Caco-2 (cell line): ENCODE measurements at regions not wholly inside any gene's neighbourhood (a gene's known extent, or its start where the extent isn't known, plus 50 kb on each side); places are given as distances from the start of the nearest gene placed in this dataset.

Source experiments
- BruUV-seq: library from RNA; stranded (reverse); fragments of 400-500 nt; replicated peaks from 2 replicates; lab custom pipeline; 2021; lab: Mats Ljungman, UMichigan
- CTCF ChIA-PET: fragments of 300-600 bp; sonication (Branson Sonifier 250); formaldehyde crosslinking; loops from one replicate; lab custom pipeline; 2022; ENCODE audit warnings: antibody characterized with exemption; lab: Charles Lee
- POLR2A ChIA-PET: fragments of 300-600 bp; sonication (Branson Sonifier 250); formaldehyde crosslinking; loops from one replicate; lab custom pipeline; 2022; ENCODE audit warnings: antibody characterized with exemption; lab: Charles Lee
- DNase-seq, 2 experiments: peaks; one replicate each; pipeline versions ENCODE4 v3.0.0 to v3.0.0-alpha.2; 2020 to 2022
- H3K27me3 ChIP-seq: replicated peaks from 2 replicates; pipeline ENCODE4 v1.6.0; 2011; ENCODE audit warnings: low read length; ENCODE audit not compliant: control insufficient read depth, insufficient read depth
- H3K36me3 ChIP-seq: 2 replicates; pipeline ENCODE4 v1.5.1; 2011; ENCODE audit warnings: low read length; ENCODE audit not compliant: control insufficient read depth, insufficient read depth
- H3K4me1 ChIP-seq: fragments of 250-450 bp; sonication (Bioruptor Pico); 2 replicates; pipeline ENCODE4 v1.5.1; 2020; ENCODE audit warnings: mild to moderate bottlenecking
- H3K4me3 ChIP-seq: 2 replicates; pipeline ENCODE4 v1.5.1; 2011; ENCODE audit warnings: low read depth, mild to moderate bottlenecking, control low read depth, low read length
- H3K9me3 ChIP-seq: fragments of 250-450 bp; sonication (Bioruptor Pico); 2 replicates; pipeline ENCODE4 v1.5.1; 2020; ENCODE audit warnings: mild to moderate bottlenecking, moderate library complexity
- H3K27ac Mint-ChIP-seq: one replicate; pipeline ENCODE4 v1.8.0; 2022; ENCODE audit warnings: mixed read lengths; ENCODE audit not compliant: unreplicated experiment
- H3K27me3 Mint-ChIP-seq: one replicate; pipeline ENCODE4 v1.8.0; 2022; ENCODE audit warnings: mixed read lengths; ENCODE audit not compliant: insufficient read depth, unreplicated experiment
- H3K36me3 Mint-ChIP-seq: one replicate; pipeline ENCODE4 v1.8.0; 2022; ENCODE audit warnings: mild to moderate bottlenecking, mixed read lengths; ENCODE audit not compliant: insufficient read depth, unreplicated experiment
- H3K4me1 Mint-ChIP-seq: one replicate; pipeline ENCODE4 v1.8.0; 2022; ENCODE audit warnings: low read depth, mixed read lengths; ENCODE audit not compliant: unreplicated experiment
- H3K4me3 Mint-ChIP-seq: one replicate; pipeline ENCODE4 v1.8.0; 2022; ENCODE audit warnings: mild to moderate bottlenecking, moderate library complexity, mixed read lengths; ENCODE audit not compliant: unreplicated experiment
- H3K9me3 Mint-ChIP-seq: one replicate; pipeline ENCODE4 v1.8.0; 2022; ENCODE audit warnings: mixed read lengths; ENCODE audit not compliant: unreplicated experiment
- intact Hi-C: fragments of 100-400 bp; cut with micrococcal nuclease; formaldehyde crosslinking; loops from one replicate; pipeline ENCODE4 v1.10.0; 2022; ENCODE audit not compliant: unreplicated experiment
- TF ChIP-seq, protein P1 (sequence below), 2 experiments: fragments of 200-600 bp in 1 of 2; IDR thresholded peaks; 1 replicate in 1 of 2; 2 replicates in 1 of 2; pipeline versions ENCODE4 v1.5.1 to v1.8.0; 2011 to 2022; ENCODE audit warnings: antibody characterized with exemption in 1 of 2, control low read depth in 1 of 2, inconsistent platforms in 1 of 2, low read depth in 1 of 2, low read length in 1 of 2, mild to moderate bottlenecking in 1 of 2, moderate library complexity in 1 of 2; ENCODE audit not compliant: insufficient read depth in 1 of 2, severe bottlenecking in 1 of 2, unreplicated experiment in 1 of 2

DNA sequence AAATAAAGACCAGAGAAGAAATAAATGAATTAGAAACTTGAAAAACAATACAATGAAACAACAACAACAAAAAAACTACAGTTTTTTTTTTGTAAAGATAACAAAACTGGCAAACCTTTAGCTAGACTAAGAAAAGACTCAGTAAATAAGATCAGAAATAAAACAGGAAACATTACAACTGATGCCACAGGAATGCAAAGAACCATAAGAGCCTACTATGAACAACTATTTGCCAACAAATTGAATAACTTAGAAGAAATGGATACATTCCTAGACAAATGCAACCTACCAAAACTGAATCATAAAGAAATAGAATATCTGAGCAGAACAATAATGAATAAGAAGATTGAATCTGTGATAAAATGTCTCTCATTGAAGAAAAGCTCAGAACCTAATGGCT, 742.0 kb downstream of the ADGRL2 start:
- no TSS peak for BruUV-seq
- no peak for DNase-seq
- H3K36me3 Mint-ChIP-seq: no peaks in the 10 kb centered on the region
- CTCF ChIA-PET: no interaction called here
- TF ChIP-seq, protein P1, sequence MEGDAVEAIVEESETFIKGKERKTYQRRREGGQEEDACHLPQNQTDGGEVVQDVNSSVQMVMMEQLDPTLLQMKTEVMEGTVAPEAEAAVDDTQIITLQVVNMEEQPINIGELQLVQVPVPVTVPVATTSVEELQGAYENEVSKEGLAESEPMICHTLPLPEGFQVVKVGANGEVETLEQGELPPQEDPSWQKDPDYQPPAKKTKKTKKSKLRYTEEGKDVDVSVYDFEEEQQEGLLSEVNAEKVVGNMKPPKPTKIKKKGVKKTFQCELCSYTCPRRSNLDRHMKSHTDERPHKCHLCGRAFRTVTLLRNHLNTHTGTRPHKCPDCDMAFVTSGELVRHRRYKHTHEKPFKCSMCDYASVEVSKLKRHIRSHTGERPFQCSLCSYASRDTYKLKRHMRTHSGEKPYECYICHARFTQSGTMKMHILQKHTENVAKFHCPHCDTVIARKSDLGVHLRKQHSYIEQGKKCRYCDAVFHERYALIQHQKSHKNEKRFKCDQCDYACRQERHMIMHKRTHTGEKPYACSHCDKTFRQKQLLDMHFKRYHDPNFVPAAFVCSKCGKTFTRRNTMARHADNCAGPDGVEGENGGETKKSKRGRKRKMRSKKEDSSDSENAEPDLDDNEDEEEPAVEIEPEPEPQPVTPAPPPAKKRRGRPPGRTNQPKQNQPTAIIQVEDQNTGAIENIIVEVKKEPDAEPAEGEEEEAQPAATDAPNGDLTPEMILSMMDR (IDR thresholded peaks at IDR 0.05; ENCODE audit: insufficient read depth in 1 of 2, low read depth in 1 of 2, low read length in 1 of 2, severe bottlenecking in 1 of 2, unreplicated experiment in 1 of 2): no peak
- H3K4me3 Mint-ChIP-seq: no peak overlapping the region
- H3K4me1 Mint-ChIP-seq: no peaks in the 10 kb centered on the region
- H3K9me3 Mint-ChIP-seq: no peaks in the 10 kb centered on the region
- H3K27me3 Mint-ChIP-seq: peaks cover 2% of the 10 kb centered on the region
- H3K27ac Mint-ChIP-seq: no peak overlapping the region
- intact Hi-C loops: no loop called here
- no peaks in the 10 kb centered on the region for H3K9me3 ChIP-seq
- no peaks in the 10 kb centered on the region for H3K36me3 ChIP-seq
- H3K4me1 ChIP-seq: no peaks in the 10 kb centered on the region
- POLR2A ChIA-PET: no interaction called here
- no peak overlapping the region for H3K4me3 ChIP-seq
- no peaks in the 10 kb centered on the region for H3K27me3 ChIP-seq

DNA sequence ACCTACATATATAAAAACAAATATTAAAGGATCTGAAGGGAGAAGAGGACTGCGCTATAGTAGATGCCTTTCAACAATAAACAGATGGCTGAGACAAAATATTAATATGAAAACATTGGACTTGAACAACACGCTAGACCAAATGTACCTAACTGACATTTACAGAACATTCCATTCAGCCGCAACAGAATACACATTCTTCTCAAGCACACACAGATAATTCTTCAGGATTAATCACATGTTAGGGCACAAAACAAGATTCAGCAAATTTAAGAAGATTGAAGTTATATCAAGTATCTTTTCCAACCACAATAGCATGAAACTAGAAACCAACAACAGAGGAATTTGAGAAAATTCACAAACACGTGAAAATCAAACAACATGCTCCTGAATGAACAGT, 741.4 kb downstream of the ADGRL2 start:
- H3K4me1 ChIP-seq: no peaks in the 10 kb centered on the region
- Mint-ChIP-seq H3K4me1 (no peaks in the 10 kb centered on the region), H3K36me3 (no peaks in the 10 kb centered on the region), H3K4me3 (no peak overlapping the region), H3K27ac (no peak overlapping the region), H3K9me3 (no peaks in the 10 kb centered on the region), H3K27me3 (peaks cover 2% of the 10 kb centered on the region)
- intact Hi-C loops: no loop called here
- ChIA-PET CTCF (no interaction called here), POLR2A (no interaction called here)
- H3K27me3 ChIP-seq: no peaks in the 10 kb centered on the region
- no peaks in the 10 kb centered on the region for H3K36me3 ChIP-seq
- no peak overlapping the region for H3K4me3 ChIP-seq
- no peak for DNase-seq
- no peaks in the 10 kb centered on the region for H3K9me3 ChIP-seq
- TF ChIP-seq, protein P1 (IDR thresholded peaks at IDR 0.05; ENCODE audit: insufficient read depth in 1 of 2, low read depth in 1 of 2, low read length in 1 of 2, severe bottlenecking in 1 of 2, unreplicated experiment in 1 of 2): no peak
- no TSS peak for BruUV-seq

DNA sequence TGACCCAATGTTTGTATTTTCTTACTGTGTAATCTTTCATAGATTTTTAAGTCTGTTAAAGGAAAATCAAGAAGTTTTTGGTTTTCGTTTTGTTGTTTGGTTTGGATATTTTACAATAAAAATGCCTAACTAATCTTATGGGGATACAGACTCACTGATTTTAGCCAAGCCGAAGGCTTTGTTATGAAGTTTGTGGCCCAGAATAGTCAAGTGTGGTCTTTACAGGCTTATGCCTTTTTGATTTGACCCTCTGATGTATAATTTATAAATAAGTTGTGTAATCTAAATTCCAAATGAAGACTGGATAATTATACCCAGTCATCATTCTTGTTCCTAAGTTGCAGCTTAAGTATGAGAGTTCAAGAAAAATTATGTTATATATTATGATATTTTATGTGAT, 739.3 kb downstream of the ADGRL2 start:
- H3K27ac Mint-ChIP-seq: no peak overlapping the region
- POLR2A ChIA-PET: no interaction called here

More for the DNA sequence above, 739.3 kb downstream of the ADGRL2 start:
- TF ChIP-seq, protein P1 (IDR thresholded peaks at IDR 0.05; ENCODE audit: insufficient read depth in 1 of 2, low read depth in 1 of 2, low read length in 1 of 2, severe bottlenecking in 1 of 2, unreplicated experiment in 1 of 2): no peak
- no peak overlapping the region for H3K4me3 Mint-ChIP-seq
- Histone ChIP-seq H3K27me3 (no peaks in the 10 kb centered on the region), H3K4me3 (no peak overlapping the region), H3K9me3 (no peaks in the 10 kb centered on the region), H3K4me1 (no peaks in the 10 kb centered on the region), H3K36me3 (no peaks in the 10 kb centered on the region)
- peaks cover 2% of the 10 kb centered on the region for H3K27me3 Mint-ChIP-seq
- H3K4me1 Mint-ChIP-seq: no peaks in the 10 kb centered on the region
- no peaks in the 10 kb centered on the region for H3K9me3 Mint-ChIP-seq
- H3K36me3 Mint-ChIP-seq: no peaks in the 10 kb centered on the region
- intact Hi-C loops: no loop called here
- BruUV-seq: no TSS peak
- no peak for DNase-seq
- CTCF ChIA-PET: no interaction called here
